ENCODE measurements at regions not wholly inside any gene's neighbourhood (a gene's known extent, or its start where the extent isn't known, plus 50 kb on each side); places are given as distances from the start of the nearest gene placed in this dataset.

DNA sequence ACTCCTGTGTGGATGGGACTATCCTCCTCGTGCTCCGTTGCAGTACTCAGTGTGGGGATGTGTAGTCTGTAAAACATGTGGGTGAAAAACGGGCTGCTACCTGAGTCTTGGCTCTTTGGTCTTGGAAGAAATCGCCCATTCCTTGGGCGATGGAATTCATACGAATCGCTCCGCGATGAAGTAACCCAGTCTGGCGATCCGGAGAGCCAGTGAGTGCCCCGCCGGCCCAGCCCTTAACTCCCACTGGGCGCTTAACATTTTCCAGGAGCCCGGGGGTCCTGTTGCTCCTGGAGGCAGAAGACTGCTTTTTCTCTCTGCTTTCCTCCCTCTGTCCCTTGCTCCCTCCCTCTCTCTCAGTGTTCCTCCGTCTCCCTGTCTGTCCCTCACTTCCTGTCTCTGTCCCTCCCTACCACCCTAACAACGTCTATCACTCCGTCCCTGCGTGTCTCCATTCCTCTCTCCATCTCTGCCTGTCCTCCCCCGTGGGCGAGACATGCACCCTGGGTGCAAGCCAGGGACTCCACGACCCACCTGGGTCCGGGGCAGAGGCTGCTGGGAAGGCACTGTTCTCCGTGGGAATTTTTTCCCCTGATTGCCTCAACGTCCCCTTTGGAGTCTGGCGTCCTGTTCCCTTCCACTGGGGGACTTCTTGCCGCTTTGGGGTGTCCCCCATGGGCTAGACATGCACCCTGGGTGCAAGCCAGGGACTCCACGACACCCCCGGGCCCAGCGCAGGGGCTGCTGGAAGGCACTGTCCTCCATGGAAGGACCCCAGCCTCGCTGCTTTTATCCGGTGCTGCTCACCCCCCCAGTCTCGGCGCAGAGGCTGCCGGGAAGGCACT is 188.6 kb downstream of the ALG10 start:
- Histone ChIP-seq H3K27ac (replicated peaks in 1 of 4) (no peak overlapping the region), H3K9me3 (no peaks in the 10 kb centered on the region), H3K4me3 (no peak overlapping the region), H3K4me1 (no peaks in the 10 kb centered on the region), H3K27me3 (peaks cover 0 to 9% (median 0%) of the 10 kb centered on the region in 4 donors), H3K36me3 (no peaks in the 10 kb centered on the region)
- DNase-seq (ENCODE audit: extremely low spot score): peak; percentile 81
- intact Hi-C loops (cut with DNase I): no loop called here
- no peak for TF ChIP-seq EP300 (IDR thresholded peaks at IDR 0.05)
- no peak for TF ChIP-seq POLR2A (IDR thresholded peaks at IDR 0.05; ENCODE audit: low read depth)
- TF ChIP-seq POLR2AphosphoS5 (IDR thresholded peaks at IDR 0.05): no peak
- TF ChIP-seq, protein P1, sequence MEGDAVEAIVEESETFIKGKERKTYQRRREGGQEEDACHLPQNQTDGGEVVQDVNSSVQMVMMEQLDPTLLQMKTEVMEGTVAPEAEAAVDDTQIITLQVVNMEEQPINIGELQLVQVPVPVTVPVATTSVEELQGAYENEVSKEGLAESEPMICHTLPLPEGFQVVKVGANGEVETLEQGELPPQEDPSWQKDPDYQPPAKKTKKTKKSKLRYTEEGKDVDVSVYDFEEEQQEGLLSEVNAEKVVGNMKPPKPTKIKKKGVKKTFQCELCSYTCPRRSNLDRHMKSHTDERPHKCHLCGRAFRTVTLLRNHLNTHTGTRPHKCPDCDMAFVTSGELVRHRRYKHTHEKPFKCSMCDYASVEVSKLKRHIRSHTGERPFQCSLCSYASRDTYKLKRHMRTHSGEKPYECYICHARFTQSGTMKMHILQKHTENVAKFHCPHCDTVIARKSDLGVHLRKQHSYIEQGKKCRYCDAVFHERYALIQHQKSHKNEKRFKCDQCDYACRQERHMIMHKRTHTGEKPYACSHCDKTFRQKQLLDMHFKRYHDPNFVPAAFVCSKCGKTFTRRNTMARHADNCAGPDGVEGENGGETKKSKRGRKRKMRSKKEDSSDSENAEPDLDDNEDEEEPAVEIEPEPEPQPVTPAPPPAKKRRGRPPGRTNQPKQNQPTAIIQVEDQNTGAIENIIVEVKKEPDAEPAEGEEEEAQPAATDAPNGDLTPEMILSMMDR (IDR thresholded peaks at IDR 0.05): no peak
- WGBS: 85% methylated on average over 34 of the region's 35 CpGs

DNA sequence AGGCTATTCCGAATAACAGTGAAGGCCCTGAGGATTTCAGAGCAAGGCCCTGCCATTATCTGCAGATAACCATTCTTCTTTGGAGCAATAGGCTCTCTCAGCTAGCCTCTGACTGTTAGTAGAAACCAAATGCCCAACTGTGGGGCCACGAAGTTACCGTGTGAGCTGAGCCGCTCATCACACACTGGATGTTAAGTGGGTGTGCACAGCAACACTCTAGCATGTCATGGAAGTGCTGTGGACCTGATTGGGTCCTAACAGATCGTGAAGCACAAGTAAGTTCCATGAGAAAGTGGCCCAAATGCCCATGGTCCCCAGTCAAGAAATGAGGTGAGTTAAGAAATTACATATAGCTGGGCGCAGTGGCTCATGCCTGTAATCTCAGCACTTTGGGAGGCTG is 190.4 kb downstream of the ALG10 start:
- H3K4me1 ChIP-seq: no peaks in the 10 kb centered on the region
- no peaks in the 10 kb centered on the region for H3K36me3 ChIP-seq
- intact Hi-C loops (cut with DNase I): no loop called here
- H3K27ac ChIP-seq (replicated peaks in 1 of 4): no peak overlapping the region
- H3K4me3 ChIP-seq: no peak overlapping the region
- peaks cover 0 to 7% (median 0%) of the 10 kb centered on the region in 4 donors for H3K27me3 ChIP-seq
- WGBS: 80% methylated on average over 4 of the region's 6 CpGs
- TF ChIP-seq POLR2A (IDR thresholded peaks at IDR 0.05; ENCODE audit: low read depth) (no peak), EP300 (IDR thresholded peaks at IDR 0.05) (no peak), POLR2AphosphoS5 (IDR thresholded peaks at IDR 0.05) (no peak)
- TF ChIP-seq, protein P1 (IDR thresholded peaks at IDR 0.05): no peak
- DNase-seq (ENCODE audit: extremely low spot score): peak; percentile 50
- H3K9me3 ChIP-seq: no peaks in the 10 kb centered on the region

DNA sequence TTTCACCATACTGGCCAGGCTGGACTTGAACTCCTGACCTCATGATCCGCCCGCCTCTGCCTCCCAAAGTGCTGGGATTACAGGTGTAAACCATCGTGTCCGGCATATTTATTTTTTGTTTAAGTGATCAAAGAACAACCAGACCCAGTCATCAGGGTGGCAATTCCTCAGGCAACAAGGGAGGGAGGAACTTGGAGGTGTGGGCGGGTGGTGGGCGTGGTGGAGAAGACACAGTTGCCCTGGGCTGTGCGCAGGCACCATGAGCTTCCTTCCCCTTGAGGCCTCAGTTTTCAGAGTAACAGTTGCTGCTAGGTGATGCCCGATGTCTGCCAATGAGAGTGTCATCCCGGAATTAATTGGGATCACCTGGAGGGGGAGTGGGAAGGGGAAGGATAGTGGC is 191.7 kb downstream of the ALG10 start:
- DNase-seq (ENCODE audit: extremely low spot score): peak; percentile 64
- Histone ChIP-seq H3K27ac (replicated peaks in 1 of 4) (no peak overlapping the region), H3K4me1 (peaks cover 5 to 10% (median 9%) of the 10 kb centered on the region in 4 donors), H3K4me3 (no peak overlapping the region), H3K9me3 (no peaks in the 10 kb centered on the region), H3K27me3 (peaks cover 0 to 11% (median 1%) of the 10 kb centered on the region in 4 donors), H3K36me3 (no peaks in the 10 kb centered on the region)
- intact Hi-C loops (cut with DNase I): no loop called here
- WGBS: 87% methylated on average over 9 of the region's 9 CpGs
- TF ChIP-seq EP300 (IDR thresholded peaks at IDR 0.05): no peak

DNA sequence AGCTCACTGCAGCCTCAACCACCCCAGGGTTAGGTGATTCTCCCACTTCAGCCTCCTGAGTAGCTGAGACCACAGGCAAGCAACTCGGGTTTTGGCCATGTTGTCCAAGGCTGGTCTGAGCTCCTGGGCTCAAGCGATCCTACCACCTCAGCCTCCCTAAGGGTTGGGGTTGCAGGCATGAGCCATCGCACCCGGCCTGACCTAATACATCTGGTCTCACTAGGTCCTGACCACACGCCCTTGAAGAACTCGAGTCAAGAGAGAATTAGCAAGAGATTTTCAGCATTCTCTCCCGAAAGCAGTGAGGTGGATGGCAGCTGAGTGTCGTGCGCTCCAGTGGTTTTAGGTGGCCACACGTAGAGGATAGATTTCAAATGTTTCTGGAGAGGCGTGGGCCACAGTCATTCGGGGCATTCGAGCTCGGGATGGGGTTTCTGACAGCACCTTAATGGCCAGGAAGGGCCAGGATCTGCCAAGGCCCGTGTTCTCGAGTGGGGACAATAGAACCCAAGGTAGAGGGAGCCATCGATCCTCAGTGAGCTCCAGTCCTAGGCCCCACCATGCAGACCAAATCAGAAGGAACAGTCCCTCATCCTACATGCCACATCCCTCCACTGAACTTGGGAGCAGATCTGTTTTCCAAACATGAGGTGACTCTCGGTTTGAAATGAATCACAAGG is 193.1 kb downstream of the ALG10 start:
- intact Hi-C loops (cut with DNase I): loop anchor here (5.0 kb wide), 1 partner anchor 93 kb away; no protein-coding TSS in a partner anchor
- WGBS: 80% methylated on average over 18 of the region's 18 CpGs
- no peak overlapping the region for H3K4me3 ChIP-seq

More for the DNA sequence above, 193.1 kb downstream of the ALG10 start:
- no peak overlapping the region for H3K27ac ChIP-seq (replicated peaks in 1 of 4)
- no peaks in the 10 kb centered on the region for H3K9me3 ChIP-seq
- TF ChIP-seq POLR2A (IDR thresholded peaks at IDR 0.05; ENCODE audit: low read depth) (no peak), EP300 (IDR thresholded peaks at IDR 0.05) (no peak), POLR2AphosphoS5 (IDR thresholded peaks at IDR 0.05) (no peak)
- TF ChIP-seq, protein P1 (IDR thresholded peaks at IDR 0.05): no peak
- peaks cover 5 to 11% (median 10%) of the 10 kb centered on the region in 4 donors for H3K4me1 ChIP-seq
- no peak for DNase-seq (ENCODE audit: extremely low spot score)
- peaks cover 0 to 24% (median 4%) of the 10 kb centered on the region in 4 donors for H3K27me3 ChIP-seq
- H3K36me3 ChIP-seq: no peaks in the 10 kb centered on the region
